Suprapubic skin (tissue), 4 donors: ENCODE measurements at regions not wholly inside any gene's neighbourhood (a gene's known extent, or its start where the extent isn't known, plus 50 kb on each side); places are given as distances from the start of the nearest gene placed in this dataset.

Experiments used
- DNase-seq, 2 donors: peaks; one replicate each; pipeline ENCODE4 v3.0.0-alpha.2; 2019; ENCODE audit warnings: low spot score in 2 of 2
- H3K27ac ChIP-seq: fragments of 200-600 bp; sonication (generic); one replicate; pipeline ENCODE4 v1.5.1; 2019
- H3K27me3 ChIP-seq: fragments of 200-600 bp; sonication (generic); one replicate; pipeline ENCODE4 v1.5.1; 2019
- H3K36me3 ChIP-seq: fragments of 200-600 bp; sonication (generic); one replicate; pipeline ENCODE4 v1.5.1; 2019
- H3K4me1 ChIP-seq: fragments of 200-600 bp; sonication (generic); one replicate; pipeline ENCODE4 v1.5.1; 2019
- H3K4me3 ChIP-seq: fragments of 200-600 bp; sonication (generic); one replicate; pipeline ENCODE4 v1.5.1; 2019; ENCODE audit warnings: mild to moderate bottlenecking
- H3K9me3 ChIP-seq: fragments of 200-600 bp; sonication (generic); one replicate; pipeline ENCODE4 v1.5.1; 2019
- CTCF ChIP-seq, 2 donors: fragments of 200-600 bp in 1 of 2; fragments of 450-650 bp in 1 of 2; sonication (generic) in 1 of 2; IDR thresholded peaks; one replicate each; pipeline ENCODE4 v1.5.1; 2016 to 2019; ENCODE audit warnings: antibody characterized with exemption in 2 of 2, mild to moderate bottlenecking in 1 of 2, moderate library complexity in 1 of 2
- EP300 ChIP-seq: sonication (generic); formaldehyde crosslinking; IDR thresholded peaks from one replicate; pipeline ENCODE4 v1.6.1; 2017; ENCODE audit warnings: antibody characterized with exemption
- POLR2A ChIP-seq, 2 donors: fragments of 450-650 bp; IDR thresholded peaks; one replicate each; pipeline ENCODE4 v1.6.1; 2017; ENCODE audit warnings: antibody characterized with exemption in 2 of 2, mild to moderate bottlenecking in 2 of 2, moderate library complexity in 2 of 2
- POLR2AphosphoS5 ChIP-seq, 3 donors: sonication (generic); formaldehyde crosslinking; IDR thresholded peaks; one replicate each; pipeline ENCODE4 v1.6.1; 2017; ENCODE audit warnings: antibody characterized with exemption in 3 of 3
- WGBS: methylation state at CpG from one replicate; pipeline ENCODE4 v1.1.5; 2018; 5-methylcytosine and 5-hydroxymethylcytosine counted together

GRCh38 chr11:113526521-113526920 is 51.3 kb upstream of the DRD2 start:
- no peak overlapping the region for H3K4me3 ChIP-seq
- H3K36me3 ChIP-seq, result no peaks in the 10 kb centered on the region
- no peak for TF ChIP-seq POLR2AphosphoS5 (IDR thresholded peaks at IDR 0.05)
- no peak for TF ChIP-seq POLR2A (IDR thresholded peaks at IDR 0.05)
- TF ChIP-seq EP300, result no peak
- no peak for TF ChIP-seq CTCF (IDR thresholded peaks at IDR 0.05)
- no peaks in the 10 kb centered on the region for H3K4me1 ChIP-seq
- H3K9me3 ChIP-seq, result no peaks in the 10 kb centered on the region
- H3K27ac ChIP-seq, result no peak overlapping the region
- no peak for DNase-seq
- WGBS, result 92% methylated on average over 1 of the region's 1 CpG
- no peaks in the 10 kb centered on the region for H3K27me3 ChIP-seq
